Breast epithelium (tissue), 4 donors: ENCODE measurements at regions not wholly inside any gene's neighbourhood (a gene's known extent, or its start where the extent isn't known, plus 50 kb on each side); places are given as distances from the start of the nearest gene placed in this dataset.

ENCODE experiments used
- DNase-seq, 2 donors: peaks; one replicate each; pipeline ENCODE4 v3.0.0-alpha.2; 2019; ENCODE audit warnings: low spot score in 2 of 2
- H3K27ac ChIP-seq, 2 donors: fragments of 200-600 bp; sonication (generic) in 1 of 2; one replicate each; pipeline ENCODE4 v1.5.1; 2016 to 2019; ENCODE audit warnings: mild to moderate bottlenecking in 1 of 2
- H3K27me3 ChIP-seq, 2 donors: fragments of 200-600 bp; sonication (generic) in 1 of 2; one replicate each; pipeline versions ENCODE4 v1.5.1 to v1.6.0; 2017 to 2019; ENCODE audit warnings: control low read depth in 1 of 2, mild to moderate bottlenecking in 1 of 2
- H3K36me3 ChIP-seq: fragments of 200-600 bp; one replicate; pipeline ENCODE4 v1.5.1; 2019
- H3K4me1 ChIP-seq, 2 donors: fragments of 200-600 bp; sonication (generic); one replicate each; pipeline ENCODE4 v1.5.1; 2016 to 2019; ENCODE audit warnings: control low read depth in 1 of 2
- H3K4me3 ChIP-seq, 3 donors: fragments of 200-600 bp; sonication (generic); 1 replicate in 2 of 3; 2 replicates in 1 of 3; pipeline ENCODE4 v1.5.1; 2016 to 2019; ENCODE audit warnings: mild to moderate bottlenecking in 3 of 3, moderate library complexity in 2 of 3
- H3K9me3 ChIP-seq, 2 donors: fragments of 200-600 bp; sonication (generic) in 1 of 2; one replicate each; pipeline ENCODE4 v1.5.1; 2016 to 2019; ENCODE audit warnings: control low read depth in 1 of 2
- POLR2A ChIP-seq: fragments of 450-650 bp; IDR thresholded peaks from one replicate; pipeline ENCODE4 v1.6.1; 2016; ENCODE audit warnings: antibody characterized with exemption, mild to moderate bottlenecking, moderate library complexity
- POLR2AphosphoS5 ChIP-seq, 3 donors: sonication (generic); formaldehyde crosslinking; IDR thresholded peaks; one replicate each; pipeline ENCODE4 v1.6.1; 2017; ENCODE audit warnings: antibody characterized with exemption in 3 of 3
- intact Hi-C: fragments of 100-400 bp; cut with DNase I; formaldehyde crosslinking; loops from one replicate; pipeline ENCODE4 v1.15.1; 2023; ENCODE audit warnings: low total_unique reads
- TF ChIP-seq, protein P1 (sequence below), 3 donors: fragments of 450-650 bp; IDR thresholded peaks; one replicate each; pipeline ENCODE4 v1.5.1; 2016 to 2017; ENCODE audit warnings: antibody characterized with exemption in 3 of 3, mild to moderate bottlenecking in 3 of 3, moderate library complexity in 3 of 3

DNA sequence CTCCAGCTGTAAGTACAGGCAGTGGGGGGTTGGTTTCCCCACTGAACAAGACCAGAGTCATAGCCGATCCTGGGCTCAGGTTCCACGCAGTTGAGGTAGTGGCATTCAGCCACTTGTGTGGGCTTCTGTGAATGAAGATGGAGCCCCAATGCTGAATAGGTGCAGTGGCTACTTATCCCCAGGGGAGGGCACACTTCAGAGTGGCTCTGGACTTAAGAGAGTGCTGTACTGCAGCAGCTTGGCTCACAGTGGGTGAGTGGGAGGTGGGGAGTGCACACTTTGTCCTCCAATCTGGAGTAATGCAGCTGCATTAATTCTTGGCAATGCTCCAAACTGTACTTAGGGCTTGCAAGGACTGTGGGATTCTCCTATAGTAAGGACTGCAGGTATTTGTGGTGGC lies 81.9 kb downstream of the BUB3 start:
- Histone ChIP-seq H3K36me3 (no peaks in the 10 kb centered on the region), H3K27me3 (no peaks in the 10 kb centered on the region), H3K4me1 (no peaks in the 10 kb centered on the region), H3K9me3 (peaks cover 18% of the 10 kb centered on the region in 2 donors), H3K27ac (no peak overlapping the region), H3K4me3 (no peak overlapping the region)
- TF ChIP-seq POLR2AphosphoS5 (IDR thresholded peaks at IDR 0.05) (no peak), POLR2A (no peak)
- TF ChIP-seq, protein P1, sequence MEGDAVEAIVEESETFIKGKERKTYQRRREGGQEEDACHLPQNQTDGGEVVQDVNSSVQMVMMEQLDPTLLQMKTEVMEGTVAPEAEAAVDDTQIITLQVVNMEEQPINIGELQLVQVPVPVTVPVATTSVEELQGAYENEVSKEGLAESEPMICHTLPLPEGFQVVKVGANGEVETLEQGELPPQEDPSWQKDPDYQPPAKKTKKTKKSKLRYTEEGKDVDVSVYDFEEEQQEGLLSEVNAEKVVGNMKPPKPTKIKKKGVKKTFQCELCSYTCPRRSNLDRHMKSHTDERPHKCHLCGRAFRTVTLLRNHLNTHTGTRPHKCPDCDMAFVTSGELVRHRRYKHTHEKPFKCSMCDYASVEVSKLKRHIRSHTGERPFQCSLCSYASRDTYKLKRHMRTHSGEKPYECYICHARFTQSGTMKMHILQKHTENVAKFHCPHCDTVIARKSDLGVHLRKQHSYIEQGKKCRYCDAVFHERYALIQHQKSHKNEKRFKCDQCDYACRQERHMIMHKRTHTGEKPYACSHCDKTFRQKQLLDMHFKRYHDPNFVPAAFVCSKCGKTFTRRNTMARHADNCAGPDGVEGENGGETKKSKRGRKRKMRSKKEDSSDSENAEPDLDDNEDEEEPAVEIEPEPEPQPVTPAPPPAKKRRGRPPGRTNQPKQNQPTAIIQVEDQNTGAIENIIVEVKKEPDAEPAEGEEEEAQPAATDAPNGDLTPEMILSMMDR (IDR thresholded peaks at IDR 0.05): no peak
- intact Hi-C loops: no loop called here
- no peak for DNase-seq

DNA sequence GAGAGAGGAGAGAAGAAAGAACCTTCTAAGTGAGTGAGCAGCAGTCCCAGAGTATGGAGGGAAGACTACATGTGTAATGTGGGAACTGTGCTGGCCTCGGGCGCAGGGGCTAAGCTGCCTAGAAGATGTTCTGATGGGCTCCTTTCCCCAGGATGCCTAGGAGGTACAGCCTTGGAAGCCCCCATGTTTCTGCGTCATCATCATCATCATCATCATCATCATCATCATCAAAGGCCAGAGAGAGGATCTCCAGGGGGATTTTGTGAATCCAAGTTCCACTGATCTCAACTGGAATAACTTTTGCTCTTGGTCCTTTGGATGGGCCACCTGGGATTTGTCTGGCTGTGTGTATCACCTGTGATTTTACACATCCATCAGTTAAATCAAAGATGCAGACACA lies 86.0 kb downstream of the BUB3 start:
- H3K9me3 ChIP-seq: peaks cover 2 to 8% of the 10 kb centered on the region in 2 donors
- intact Hi-C loops: no loop called here
- H3K27me3 ChIP-seq: no peaks in the 10 kb centered on the region
- no peaks in the 10 kb centered on the region for H3K36me3 ChIP-seq
- no peak overlapping the region for H3K27ac ChIP-seq
- TF ChIP-seq POLR2A (no peak), POLR2AphosphoS5 (IDR thresholded peaks at IDR 0.05) (no peak)
- TF ChIP-seq, protein P1 (IDR thresholded peaks at IDR 0.05): no peak
- H3K4me3 ChIP-seq: no peak overlapping the region
- H3K4me1 ChIP-seq: no peaks in the 10 kb centered on the region
- no peak for DNase-seq

DNA sequence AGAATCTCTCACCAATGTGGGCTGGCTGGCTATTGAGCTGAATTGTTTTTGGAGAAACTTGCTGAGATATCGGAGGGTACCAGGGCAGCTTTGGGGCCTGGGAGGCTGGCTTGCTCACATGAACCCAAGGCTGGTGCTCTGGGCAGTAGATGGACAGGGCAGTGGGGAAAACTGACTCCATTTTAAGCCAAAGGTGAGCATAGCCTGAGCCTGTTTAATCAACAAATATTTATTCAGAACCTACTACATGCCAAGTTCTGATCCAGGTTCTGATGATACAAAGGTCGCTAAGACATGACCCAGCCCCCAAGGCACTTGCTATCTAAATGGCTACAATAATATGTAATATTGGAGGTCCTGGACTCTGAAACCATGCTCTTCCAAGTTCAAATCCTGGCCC lies 86.6 kb downstream of the BUB3 start:
- no peaks in the 10 kb centered on the region for H3K36me3 ChIP-seq
- H3K27ac ChIP-seq: no peak overlapping the region
- H3K4me3 ChIP-seq: no peak overlapping the region
- H3K27me3 ChIP-seq: no peaks in the 10 kb centered on the region
- no peak for DNase-seq
- H3K9me3 ChIP-seq: peaks cover 0 to 3% of the 10 kb centered on the region in 2 donors
- no peaks in the 10 kb centered on the region for H3K4me1 ChIP-seq
- TF ChIP-seq POLR2A (no peak), POLR2AphosphoS5 (IDR thresholded peaks at IDR 0.05) (no peak)
- TF ChIP-seq, protein P1 (IDR thresholded peaks at IDR 0.05): no peak
- intact Hi-C loops: no loop called here

DNA sequence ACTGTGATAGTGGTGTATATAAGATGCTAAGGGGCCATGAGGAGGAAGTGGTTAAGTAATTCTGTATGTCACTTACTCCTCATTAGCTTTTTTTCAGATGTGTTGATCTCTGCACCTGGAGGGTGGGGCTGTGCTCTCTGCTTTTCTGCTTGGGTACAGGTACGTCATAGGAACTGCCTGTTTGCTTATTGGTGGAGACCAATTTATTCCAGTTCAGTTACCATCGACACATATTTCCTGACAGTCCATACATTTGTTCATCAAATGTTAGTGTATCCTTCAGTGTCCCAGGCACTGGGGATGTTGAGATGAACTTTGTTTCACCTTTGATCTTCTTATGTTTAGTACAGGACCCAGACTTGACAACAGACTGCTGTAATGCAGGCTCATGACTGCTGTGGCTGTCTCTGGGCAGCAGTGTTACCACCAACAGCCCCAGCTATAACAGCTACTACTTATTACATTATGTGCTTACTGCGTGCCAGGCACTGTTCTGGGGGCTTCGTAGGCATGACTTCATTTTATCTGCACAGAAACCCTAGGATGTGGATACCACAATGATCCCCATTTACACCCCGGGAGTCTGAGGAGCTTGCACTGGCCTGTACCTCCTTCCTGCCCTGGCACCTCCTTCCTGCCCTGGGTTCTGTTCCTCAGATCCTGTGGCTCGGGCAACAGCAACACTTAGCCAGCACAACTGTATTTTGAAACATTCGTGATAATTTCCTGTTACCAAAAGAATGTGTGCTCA lies 87.4 kb downstream of the BUB3 start:
- no peaks in the 10 kb centered on the region for H3K4me1 ChIP-seq
- intact Hi-C loops: no loop called here
- H3K27me3 ChIP-seq: no peaks in the 10 kb centered on the region
- TF ChIP-seq POLR2A: no peak
- TF ChIP-seq, protein P1 (IDR thresholded peaks at IDR 0.05): no peak
- TF ChIP-seq POLR2AphosphoS5 (IDR thresholded peaks at IDR 0.05): no peak
- no peaks in the 10 kb centered on the region for H3K36me3 ChIP-seq
- DNase-seq: no peak
- no peak overlapping the region for H3K4me3 ChIP-seq
- no peaks in the 10 kb centered on the region for H3K9me3 ChIP-seq
- H3K27ac ChIP-seq: no peak overlapping the region

DNA sequence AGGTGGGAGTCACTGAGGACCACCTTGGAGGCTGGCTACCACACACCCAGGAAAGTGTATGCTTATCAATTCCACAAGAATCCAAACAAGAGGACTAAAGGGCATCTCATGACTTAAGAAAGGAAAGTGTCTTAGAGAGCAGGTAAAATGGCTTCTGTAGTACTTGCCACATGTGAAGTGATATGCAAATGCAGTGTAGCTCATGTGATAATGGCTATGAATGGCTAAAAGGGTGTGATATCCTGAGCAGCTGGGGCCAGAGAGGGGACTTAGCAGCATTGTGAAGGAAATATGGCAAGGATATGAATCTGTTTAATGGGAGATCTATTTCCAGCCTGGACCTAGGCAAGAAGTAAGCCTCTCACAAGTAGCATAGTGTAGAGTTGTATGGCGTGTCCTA lies 90.5 kb downstream of the BUB3 start:
- Histone ChIP-seq H3K36me3 (no peaks in the 10 kb centered on the region), H3K9me3 (no peaks in the 10 kb centered on the region), H3K4me1 (no peaks in the 10 kb centered on the region), H3K27ac (no peak overlapping the region), H3K27me3 (no peaks in the 10 kb centered on the region), H3K4me3 (no peak overlapping the region)
- intact Hi-C loops: no loop called here
- DNase-seq: no peak
- TF ChIP-seq POLR2AphosphoS5 (IDR thresholded peaks at IDR 0.05) (no peak), POLR2A (no peak)
- TF ChIP-seq, protein P1 (IDR thresholded peaks at IDR 0.05): no peak
